ENCODE measurements at regions not wholly inside any gene's neighbourhood (a gene's known extent, or its start where the extent isn't known, plus 50 kb on each side); places are given as distances from the start of the nearest gene placed in this dataset.

DNA sequence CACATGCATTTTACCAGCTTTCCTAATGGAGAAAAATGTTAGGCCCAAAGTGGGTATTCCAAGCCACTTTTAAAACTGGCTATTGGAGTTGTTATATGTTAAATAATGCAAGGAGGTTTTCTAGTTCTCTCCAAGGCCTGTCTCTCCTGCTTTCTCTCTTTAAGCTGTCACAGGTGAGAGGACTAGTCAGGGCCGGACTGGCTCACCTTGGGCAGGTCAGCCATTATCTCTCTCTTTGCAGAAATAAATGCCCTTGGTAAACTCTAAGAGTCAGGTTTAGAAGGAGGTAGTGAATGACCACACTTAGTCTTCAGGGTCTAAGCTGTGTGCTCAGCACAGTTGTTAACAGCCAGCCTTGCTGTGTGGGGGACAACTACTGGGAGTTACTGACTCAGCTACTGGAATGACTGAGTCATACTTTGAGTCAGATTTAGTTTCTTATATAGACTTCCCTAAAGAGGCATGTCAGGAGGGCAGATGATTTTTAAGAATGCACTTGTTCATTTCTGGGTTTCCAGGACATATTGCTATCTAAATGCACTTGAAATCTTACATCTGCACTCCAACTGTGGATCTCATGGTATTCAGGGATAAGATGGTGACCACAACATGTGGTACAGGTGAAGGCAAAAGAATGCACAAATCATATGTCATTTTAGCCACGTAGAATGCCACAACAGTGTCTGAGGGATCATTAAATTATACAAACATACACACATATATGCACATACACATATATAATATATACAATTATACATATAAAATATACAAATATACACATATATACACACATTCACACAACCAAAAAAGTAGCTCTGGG, 719.4 kb downstream of the EPM2A start:
- H3K4me1 ChIP-seq (ENCODE audit: control insufficient read depth, insufficient read depth, low read length), result no peaks in the 10 kb centered on the region
- no peak overlapping the region for H3K4me3 ChIP-seq (ENCODE audit: low read depth, low read length)
- WGBS (ENCODE audit: insufficient coverage), result no CpG with 5 or more reads among the region's 2 CpGs
- H3K27me3 ChIP-seq (ENCODE audit: control insufficient read depth, insufficient read depth, low read length), result no peaks in the 10 kb centered on the region
- no peak overlapping the region for H3K27ac ChIP-seq (ENCODE audit: low read depth, low read length)
- DNase-seq (ENCODE audit: low read depth in 4 of 6, low spot score in 6 of 6), result no peak
- H3K9me3 ChIP-seq (ENCODE audit: control insufficient read depth, insufficient read depth, low read length), result no peaks in the 10 kb centered on the region
- H3K36me3 ChIP-seq (ENCODE audit: control insufficient read depth, insufficient read depth, low read length), result no peaks in the 10 kb centered on the region

DNA sequence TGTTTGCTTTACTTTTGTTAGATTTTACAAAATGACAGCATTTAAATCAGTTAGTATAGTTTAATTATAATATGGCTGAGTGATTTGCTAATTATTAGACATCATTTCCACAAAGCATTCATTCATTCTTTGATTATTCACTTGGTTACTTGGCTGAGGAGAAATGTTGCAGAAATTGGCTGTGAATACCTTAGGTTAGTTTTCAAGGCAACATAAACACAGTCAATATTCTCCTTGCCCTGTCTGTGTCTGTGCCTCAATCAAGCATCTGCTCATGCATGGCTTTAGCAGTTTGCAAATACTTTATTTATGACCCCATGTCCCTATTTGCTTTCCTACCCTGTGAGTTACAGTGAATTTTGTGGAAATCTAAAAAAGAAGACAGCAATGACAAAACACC, 718.3 kb downstream of the EPM2A start:
- H3K4me3 ChIP-seq (ENCODE audit: low read depth, low read length), result no peak overlapping the region
- no peaks in the 10 kb centered on the region for H3K36me3 ChIP-seq (ENCODE audit: control insufficient read depth, insufficient read depth, low read length)
- H3K9me3 ChIP-seq (ENCODE audit: control insufficient read depth, insufficient read depth, low read length), result no peaks in the 10 kb centered on the region
- H3K27ac ChIP-seq (ENCODE audit: low read depth, low read length), result no peak overlapping the region
- no peaks in the 10 kb centered on the region for H3K27me3 ChIP-seq (ENCODE audit: control insufficient read depth, insufficient read depth, low read length)
- DNase-seq (ENCODE audit: low read depth in 4 of 6, low spot score in 6 of 6), result no peak
- H3K4me1 ChIP-seq (ENCODE audit: control insufficient read depth, insufficient read depth, low read length), result no peaks in the 10 kb centered on the region

GRCh38 chr6:145017516-145017915, 717.8 kb downstream of the EPM2A start:
- H3K9me3 ChIP-seq (ENCODE audit: control insufficient read depth, insufficient read depth, low read length), result no peaks in the 10 kb centered on the region
- no peak overlapping the region for H3K27ac ChIP-seq (ENCODE audit: low read depth, low read length)
- H3K4me3 ChIP-seq (ENCODE audit: low read depth, low read length), result no peak overlapping the region
- no CpG with 5 or more reads among the region's 4 CpGs for WGBS (ENCODE audit: insufficient coverage)
- H3K27me3 ChIP-seq (ENCODE audit: control insufficient read depth, insufficient read depth, low read length), result no peaks in the 10 kb centered on the region
- DNase-seq (ENCODE audit: low read depth in 4 of 6, low spot score in 6 of 6), result no peak
- H3K4me1 ChIP-seq (ENCODE audit: control insufficient read depth, insufficient read depth, low read length), result no peaks in the 10 kb centered on the region
- no peaks in the 10 kb centered on the region for H3K36me3 ChIP-seq (ENCODE audit: control insufficient read depth, insufficient read depth, low read length)

- Histone ChIP-seq H3K27ac (ENCODE audit: low read depth, low read length) (no peak overlapping the region), H3K36me3 (ENCODE audit: control insufficient read depth, insufficient read depth, low read length) (no peaks in the 10 kb centered on the region), H3K27me3 (ENCODE audit: control insufficient read depth, insufficient read depth, low read length) (no peaks in the 10 kb centered on the region), H3K4me1 (ENCODE audit: control insufficient read depth, insufficient read depth, low read length) (no peaks in the 10 kb centered on the region), H3K9me3 (ENCODE audit: control insufficient read depth, insufficient read depth, low read length) (no peaks in the 10 kb centered on the region), H3K4me3 (ENCODE audit: low read depth, low read length) (no peak overlapping the region)
- no peak for DNase-seq (ENCODE audit: low read depth in 4 of 6, low spot score in 6 of 6)
- 100% methylated on average over 1 of the region's 3 CpGs for WGBS (ENCODE audit: insufficient coverage)
Observed at GRCh38 chr6:145018027-145018426, 717.3 kb downstream of the EPM2A start.

DNA sequence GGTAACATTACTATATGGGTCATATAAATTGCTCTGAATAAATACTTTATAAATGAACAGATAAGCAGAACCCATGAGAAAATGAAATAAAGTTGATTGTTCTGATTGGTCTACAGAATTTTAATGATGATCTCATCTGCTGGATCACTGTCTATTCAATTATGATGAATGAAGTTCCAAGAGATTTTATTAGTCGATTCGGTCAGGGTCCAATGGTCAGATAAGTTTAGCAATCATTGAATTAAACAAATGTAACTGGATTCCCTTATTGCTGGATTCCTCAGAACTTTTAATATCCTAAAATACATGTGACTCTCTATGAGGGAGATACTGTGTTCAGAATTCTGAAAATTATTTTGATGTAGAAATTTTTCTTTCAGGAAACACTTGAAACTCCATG, 715.2 kb downstream of the EPM2A start:
- no peak overlapping the region for H3K4me3 ChIP-seq (ENCODE audit: low read depth, low read length)
- H3K27me3 ChIP-seq (ENCODE audit: control insufficient read depth, insufficient read depth, low read length), result no peaks in the 10 kb centered on the region
- no peak for DNase-seq (ENCODE audit: low read depth in 4 of 6, low spot score in 6 of 6)
- H3K4me1 ChIP-seq (ENCODE audit: control insufficient read depth, insufficient read depth, low read length), result no peaks in the 10 kb centered on the region
- H3K9me3 ChIP-seq (ENCODE audit: control insufficient read depth, insufficient read depth, low read length), result no peaks in the 10 kb centered on the region
- H3K36me3 ChIP-seq (ENCODE audit: control insufficient read depth, insufficient read depth, low read length), result no peaks in the 10 kb centered on the region
- WGBS (ENCODE audit: insufficient coverage), result no CpG with 5 or more reads among the region's 2 CpGs
- no peak overlapping the region for H3K27ac ChIP-seq (ENCODE audit: low read depth, low read length)

GRCh38 chr6:145020543-145020942, 714.8 kb downstream of the EPM2A start:
- WGBS (ENCODE audit: insufficient coverage), result 100% methylated on average over 1 of the region's 1 CpG
- H3K4me1 ChIP-seq (ENCODE audit: control insufficient read depth, insufficient read depth, low read length), result no peaks in the 10 kb centered on the region

GRCh38 chr6:145022199-145022796, 713.0 kb downstream of the EPM2A start:
- 100% methylated on average over 1 of the region's 3 CpGs for WGBS (ENCODE audit: insufficient coverage)
- no peak for DNase-seq (ENCODE audit: low read depth in 4 of 6, low spot score in 6 of 6)
- H3K4me3 ChIP-seq (ENCODE audit: low read depth, low read length), result no peak overlapping the region
- no peaks in the 10 kb centered on the region for H3K27me3 ChIP-seq (ENCODE audit: control insufficient read depth, insufficient read depth, low read length)
- H3K36me3 ChIP-seq (ENCODE audit: control insufficient read depth, insufficient read depth, low read length), result no peaks in the 10 kb centered on the region
- H3K9me3 ChIP-seq (ENCODE audit: control insufficient read depth, insufficient read depth, low read length), result no peaks in the 10 kb centered on the region
- no peak overlapping the region for H3K27ac ChIP-seq (ENCODE audit: low read depth, low read length)
- H3K4me1 ChIP-seq (ENCODE audit: control insufficient read depth, insufficient read depth, low read length), result no peaks in the 10 kb centered on the region

More at GRCh38 chr6:145020543-145020942, 714.8 kb downstream of the EPM2A start:
- Histone ChIP-seq H3K27ac (ENCODE audit: low read depth, low read length) (no peak overlapping the region), H3K27me3 (ENCODE audit: control insufficient read depth, insufficient read depth, low read length) (no peaks in the 10 kb centered on the region), H3K9me3 (ENCODE audit: control insufficient read depth, insufficient read depth, low read length) (no peaks in the 10 kb centered on the region), H3K4me3 (ENCODE audit: low read depth, low read length) (no peak overlapping the region), H3K36me3 (ENCODE audit: control insufficient read depth, insufficient read depth, low read length) (no peaks in the 10 kb centered on the region)
- DNase-seq (ENCODE audit: low read depth in 4 of 6, low spot score in 6 of 6), result no peak

- DNase-seq (ENCODE audit: low read depth in 4 of 6, low spot score in 6 of 6), result no peak
- Histone ChIP-seq H3K27me3 (ENCODE audit: control insufficient read depth, insufficient read depth, low read length) (no peaks in the 10 kb centered on the region), H3K4me3 (ENCODE audit: low read depth, low read length) (no peak overlapping the region), H3K9me3 (ENCODE audit: control insufficient read depth, insufficient read depth, low read length) (no peaks in the 10 kb centered on the region), H3K36me3 (ENCODE audit: control insufficient read depth, insufficient read depth, low read length) (no peaks in the 10 kb centered on the region), H3K4me1 (ENCODE audit: control insufficient read depth, insufficient read depth, low read length) (no peaks in the 10 kb centered on the region), H3K27ac (ENCODE audit: low read depth, low read length) (no peak overlapping the region)
- WGBS (ENCODE audit: insufficient coverage), result 100% methylated on average over 1 of the region's 3 CpGs
Observed at GRCh38 chr6:145023116-145023726, 712.1 kb downstream of the EPM2A start.

- Histone ChIP-seq H3K27me3 (ENCODE audit: control insufficient read depth, insufficient read depth, low read length) (no peaks in the 10 kb centered on the region), H3K27ac (ENCODE audit: low read depth, low read length) (no peak overlapping the region), H3K4me3 (ENCODE audit: low read depth, low read length) (no peak overlapping the region), H3K4me1 (ENCODE audit: control insufficient read depth, insufficient read depth, low read length) (no peaks in the 10 kb centered on the region), H3K36me3 (ENCODE audit: control insufficient read depth, insufficient read depth, low read length) (no peaks in the 10 kb centered on the region), H3K9me3 (ENCODE audit: control insufficient read depth, insufficient read depth, low read length) (no peaks in the 10 kb centered on the region)
- DNase-seq (ENCODE audit: low read depth in 4 of 6, low spot score in 6 of 6), result no peak
- WGBS (ENCODE audit: insufficient coverage), result no CpG with 5 or more reads among the region's 2 CpGs
Observed at GRCh38 chr6:145025488-145025887, 709.8 kb downstream of the EPM2A start.

- H3K27me3 ChIP-seq (ENCODE audit: control insufficient read depth, insufficient read depth, low read length), result no peaks in the 10 kb centered on the region
- WGBS (ENCODE audit: insufficient coverage), result 67% methylated on average over 1 of the region's 2 CpGs
Observed at GRCh38 chr6:145026267-145026679, 709.0 kb downstream of the EPM2A start.

More at GRCh38 chr6:145026267-145026679, 709.0 kb downstream of the EPM2A start:
- no peak overlapping the region for H3K27ac ChIP-seq (ENCODE audit: low read depth, low read length)
- no peak for DNase-seq (ENCODE audit: low read depth in 4 of 6, low spot score in 6 of 6)
- H3K36me3 ChIP-seq (ENCODE audit: control insufficient read depth, insufficient read depth, low read length), result no peaks in the 10 kb centered on the region
- H3K9me3 ChIP-seq (ENCODE audit: control insufficient read depth, insufficient read depth, low read length), result no peaks in the 10 kb centered on the region
- H3K4me1 ChIP-seq (ENCODE audit: control insufficient read depth, insufficient read depth, low read length), result no peaks in the 10 kb centered on the region
- H3K4me3 ChIP-seq (ENCODE audit: low read depth, low read length), result no peak overlapping the region
